GM18858 (cell line): ENCODE measurements at regions not wholly inside any gene's neighbourhood (a gene's known extent, or its start where the extent isn't known, plus 50 kb on each side); places are given as distances from the start of the nearest gene placed in this dataset.

ENCODE experiments used
- ATAC-seq: cut with Tn5 transposase; IDR thresholded peaks from one replicate; pipeline ENCODE4 v1.9.1; 2021; ENCODE audit not compliant: unreplicated experiment

DNA sequence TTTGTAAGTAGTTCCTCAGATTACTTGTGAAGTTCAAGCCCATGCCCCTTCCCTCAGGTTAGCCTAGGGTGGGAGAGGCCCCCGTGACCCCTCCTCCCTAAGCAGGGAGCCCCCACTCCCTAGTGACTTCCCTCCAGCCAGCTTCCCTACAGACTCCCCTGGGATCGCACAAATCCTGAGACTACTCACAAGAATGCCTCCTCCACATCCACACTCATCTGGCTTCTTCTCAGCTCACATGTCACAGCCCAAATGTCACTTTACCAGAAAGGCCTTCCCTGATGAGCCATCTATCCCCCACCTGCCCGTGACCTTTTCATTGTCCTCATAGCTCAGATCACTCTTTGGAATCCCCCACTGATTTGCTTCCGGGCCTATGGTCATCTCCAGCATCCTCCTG, 96.7 kb upstream of the ARAP3 start:
- no peak for ATAC-seq

DNA sequence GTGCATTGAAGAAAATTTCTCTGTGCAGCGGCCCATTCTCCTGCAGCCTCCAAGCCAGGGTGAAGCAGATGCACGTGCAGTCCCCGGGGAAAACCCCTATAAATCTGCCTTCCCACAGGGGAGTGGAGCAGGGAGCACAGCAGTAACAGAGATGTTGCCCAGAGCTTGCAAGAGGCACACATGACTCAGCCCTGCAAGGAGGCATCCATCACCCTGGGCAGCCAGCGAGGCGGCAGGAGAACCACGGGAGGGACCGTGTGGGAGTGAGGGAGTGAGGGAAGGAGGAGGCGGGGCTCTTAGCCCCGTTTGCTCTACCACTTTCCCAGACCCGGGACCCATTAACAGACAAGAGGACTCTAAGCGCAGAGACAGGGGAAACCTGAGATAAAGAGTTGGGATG, 96.2 kb upstream of the ARAP3 start:
- ATAC-seq: no peak

DNA sequence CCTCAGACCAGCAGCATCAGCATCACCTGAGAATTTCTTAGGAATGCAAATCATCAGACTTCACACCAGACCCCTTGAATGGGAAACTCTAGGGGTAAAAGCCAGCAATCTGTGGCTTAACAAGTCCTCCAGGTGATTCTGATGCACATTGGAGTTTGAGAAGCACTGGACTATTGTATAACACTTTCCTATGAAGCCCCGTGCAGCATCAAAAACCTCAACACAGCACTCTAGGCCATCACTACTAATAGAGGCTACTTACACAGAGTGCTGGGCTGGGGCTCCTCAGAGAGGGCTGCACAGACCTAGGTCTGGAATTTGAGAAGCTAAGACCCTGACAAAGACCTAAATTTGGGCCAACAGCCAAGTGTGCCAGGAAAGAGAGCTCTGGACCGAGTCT, 95.7 kb upstream of the ARAP3 start:
- ATAC-seq: no peak

DNA sequence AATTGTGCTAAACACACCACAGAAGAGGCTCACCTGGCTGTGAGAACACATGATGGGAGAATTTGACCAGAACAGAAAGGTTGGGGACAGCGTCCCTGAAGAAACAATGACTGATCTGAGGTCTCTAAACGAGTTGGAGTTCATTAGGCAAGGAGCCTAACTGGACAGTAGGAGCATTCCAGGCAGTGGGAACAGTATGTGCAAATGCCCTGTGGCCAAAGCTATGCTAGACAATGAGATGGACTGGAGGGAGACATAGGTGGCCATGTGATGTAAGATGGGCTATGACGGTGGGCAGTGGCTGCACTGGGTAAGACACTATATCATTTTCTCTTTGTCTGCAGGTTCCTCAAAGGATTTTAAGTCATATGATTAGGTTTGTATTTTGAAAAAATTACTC, 95.1 kb upstream of the ARAP3 start:
- ATAC-seq: no peak

DNA sequence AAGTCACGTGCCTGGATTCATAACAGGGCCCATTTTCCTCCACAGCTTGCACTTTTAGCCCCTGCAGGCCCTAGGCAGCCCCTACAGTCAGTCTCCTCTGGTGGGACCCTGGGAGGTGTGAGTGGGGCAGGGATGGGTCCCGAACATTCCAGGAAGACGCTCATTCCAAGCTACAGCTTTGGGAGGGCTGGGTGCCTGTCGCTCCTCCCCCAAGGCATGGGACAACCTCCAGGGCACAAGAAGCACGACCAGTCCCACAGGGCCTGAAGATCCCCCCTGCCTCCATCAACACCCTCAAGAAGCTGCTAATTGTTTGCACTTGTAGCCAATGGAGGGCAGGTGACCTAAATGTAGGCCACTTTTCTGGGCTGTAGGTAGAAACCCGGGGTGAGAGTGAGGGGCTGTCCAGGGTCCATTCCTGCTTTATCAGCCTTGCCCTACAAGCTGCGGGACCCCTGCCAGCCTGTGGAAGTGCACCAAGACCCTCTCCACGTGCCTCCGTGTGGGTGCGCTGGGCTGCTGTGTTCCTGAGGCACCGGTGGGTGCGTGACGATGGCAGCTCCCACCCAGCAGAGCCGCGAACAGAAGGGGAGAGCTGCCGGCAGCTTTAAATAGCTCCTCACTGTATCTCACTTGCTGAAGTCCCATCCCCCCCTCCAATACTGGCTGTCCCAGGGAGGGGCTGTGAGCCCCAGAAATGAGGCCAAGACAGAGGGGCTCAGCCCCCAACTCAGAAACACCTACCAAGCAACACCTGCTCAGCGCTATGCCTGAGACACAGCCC, 91.9 kb upstream of the ARAP3 start:
- ATAC-seq: no peak

DNA sequence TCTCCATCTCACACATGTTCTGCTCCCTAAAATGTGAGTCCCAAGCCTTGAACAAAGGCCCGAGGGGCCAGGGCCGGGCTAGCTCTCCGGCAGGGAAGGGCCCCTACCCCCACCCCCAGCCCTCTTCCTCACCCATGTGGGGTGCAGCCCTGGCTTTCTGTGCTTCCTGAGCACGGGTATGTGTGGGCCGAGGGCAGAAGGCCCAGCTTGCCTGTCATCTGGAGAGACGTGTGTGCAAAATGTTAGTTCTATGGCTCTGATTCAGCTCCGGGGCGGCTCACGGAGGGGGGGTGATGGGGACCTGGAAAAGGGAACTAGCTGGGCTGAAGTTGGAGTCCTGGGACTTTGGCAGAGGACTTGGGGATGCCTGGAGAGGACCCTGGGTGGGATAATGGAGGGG, 90.3 kb upstream of the ARAP3 start:
- no peak for ATAC-seq

DNA sequence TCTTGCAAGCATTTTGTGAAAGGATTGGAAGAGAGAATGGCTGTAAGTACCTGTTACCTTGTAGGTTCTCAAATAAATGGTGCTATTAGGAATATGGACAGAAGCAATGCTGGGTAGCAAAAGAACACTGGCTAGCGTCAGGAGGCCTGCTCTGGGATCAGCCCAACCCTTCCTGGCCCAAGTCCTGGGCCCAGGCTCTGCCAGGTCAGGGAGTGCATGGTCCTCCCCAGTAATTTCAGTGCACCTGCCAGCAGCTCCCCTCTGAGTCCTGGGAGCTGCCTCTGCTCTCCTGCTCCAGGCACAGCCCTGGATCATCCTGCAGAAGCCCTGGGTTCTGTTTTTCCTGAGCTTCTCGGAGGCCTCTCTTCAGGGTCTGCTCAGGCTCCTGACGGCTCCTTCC, 89.5 kb upstream of the ARAP3 start:
- ATAC-seq: no peak

DNA sequence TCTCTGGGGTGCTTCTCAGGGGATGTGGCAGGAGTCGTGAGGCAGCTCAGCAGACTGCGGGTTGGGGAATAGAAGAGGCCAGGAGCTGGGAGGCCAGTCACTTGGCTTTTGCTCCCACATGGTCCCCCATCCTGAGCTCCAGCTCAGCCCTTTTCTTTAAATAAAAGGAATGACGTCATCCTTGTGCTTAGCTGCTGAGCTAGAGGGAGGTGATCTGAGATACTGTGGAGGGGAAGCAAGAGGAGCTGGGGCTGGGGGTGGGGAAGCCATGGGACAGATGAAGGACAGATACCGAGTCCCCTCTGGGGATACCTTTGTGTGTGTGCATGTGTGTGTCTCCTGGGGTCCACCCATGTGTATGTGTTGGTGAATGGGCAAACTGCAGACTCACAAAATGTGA, 89.0 kb upstream of the ARAP3 start:
- ATAC-seq: no peak

DNA sequence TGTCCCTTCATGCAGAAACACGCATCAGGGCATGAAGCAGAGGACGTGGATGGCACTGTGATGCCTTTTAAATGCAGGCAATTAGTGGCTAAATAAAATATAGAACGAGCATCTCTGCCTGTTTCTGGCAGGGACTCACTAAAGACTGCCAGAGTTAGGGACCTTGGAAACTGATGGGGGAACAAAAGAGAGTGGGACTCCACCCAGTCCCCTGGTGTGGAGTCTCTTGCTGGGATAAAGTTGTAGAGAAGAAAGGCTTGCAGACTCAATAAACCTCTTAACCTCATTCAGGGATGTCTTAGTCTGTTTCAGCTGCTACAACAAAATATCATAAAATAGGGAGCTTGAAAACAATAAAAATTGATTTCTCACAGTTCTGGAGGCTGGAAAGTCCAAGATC, 87.6 kb upstream of the ARAP3 start:
- ATAC-seq: no peak

DNA sequence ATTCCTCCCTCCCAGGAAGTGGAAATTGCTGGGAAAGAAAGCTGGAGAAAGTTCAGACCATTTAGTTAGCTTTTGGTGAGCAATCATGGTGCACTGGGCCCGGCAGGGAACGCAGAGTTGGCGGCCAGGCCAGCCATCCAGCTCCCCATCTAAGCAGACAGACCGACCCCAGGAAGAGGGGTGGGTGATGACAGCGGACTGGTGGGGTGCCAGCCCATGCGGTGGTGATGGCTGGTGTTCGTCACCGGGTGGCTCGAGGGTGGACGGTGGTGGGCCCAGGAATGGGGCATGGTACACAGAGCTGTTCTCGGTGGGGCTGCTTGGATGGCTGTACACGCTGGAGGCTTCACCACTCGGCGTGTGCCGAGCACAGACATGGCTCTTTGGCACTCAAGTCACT, 85.6 kb upstream of the ARAP3 start:
- ATAC-seq: no peak

DNA sequence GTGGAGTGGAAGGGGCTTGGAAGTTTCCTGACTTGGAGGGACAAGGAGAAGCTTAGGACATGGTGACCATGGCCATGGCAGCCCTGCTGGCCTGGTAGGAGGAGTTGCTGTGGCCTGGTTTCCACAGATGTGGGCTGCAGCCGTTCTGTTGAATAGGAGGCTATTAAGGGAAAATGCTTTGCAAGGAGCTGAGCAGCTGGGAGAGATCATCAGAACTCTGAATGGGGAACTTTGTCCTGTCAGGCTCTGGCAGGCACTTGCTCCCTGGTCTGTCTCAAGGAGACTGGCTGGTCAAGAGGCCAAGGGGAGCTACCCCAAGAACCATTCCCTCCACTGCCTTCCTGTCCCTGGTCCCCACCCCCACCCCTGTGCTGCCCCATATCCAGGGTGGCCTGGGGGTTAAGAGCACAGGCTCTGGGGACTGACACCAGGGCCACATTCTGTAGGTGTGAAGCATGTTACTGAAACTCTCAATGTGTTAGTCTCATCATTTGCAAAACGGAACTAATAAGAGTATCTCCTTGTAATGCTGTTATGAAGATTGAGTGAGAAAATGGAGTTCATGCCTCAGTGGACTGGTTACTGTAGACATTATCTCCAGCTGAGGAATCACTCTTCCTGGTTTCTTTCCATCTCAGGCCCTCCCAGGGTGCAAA, 84.0 kb upstream of the ARAP3 start:
- no peak for ATAC-seq

DNA sequence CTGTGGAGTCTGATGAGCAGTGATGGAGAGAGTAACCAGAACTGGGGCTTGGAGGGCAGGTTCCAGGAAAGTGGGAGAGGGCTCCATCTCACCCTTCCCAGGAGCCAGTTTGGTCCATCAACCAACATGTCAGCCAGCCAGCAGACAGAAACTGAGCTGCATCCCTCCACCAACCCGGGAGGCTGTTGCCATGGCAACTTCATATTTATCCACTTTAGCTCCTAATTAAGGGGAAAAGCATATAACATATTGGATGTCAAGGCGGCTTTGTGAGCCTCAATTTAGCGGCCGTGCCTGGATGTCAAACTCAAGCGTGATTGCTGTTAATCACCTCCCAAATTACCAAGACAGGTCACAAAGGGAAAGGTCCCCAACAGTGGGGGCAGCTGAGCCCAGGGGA, 81.5 kb upstream of the ARAP3 start:
- ATAC-seq: no peak

DNA sequence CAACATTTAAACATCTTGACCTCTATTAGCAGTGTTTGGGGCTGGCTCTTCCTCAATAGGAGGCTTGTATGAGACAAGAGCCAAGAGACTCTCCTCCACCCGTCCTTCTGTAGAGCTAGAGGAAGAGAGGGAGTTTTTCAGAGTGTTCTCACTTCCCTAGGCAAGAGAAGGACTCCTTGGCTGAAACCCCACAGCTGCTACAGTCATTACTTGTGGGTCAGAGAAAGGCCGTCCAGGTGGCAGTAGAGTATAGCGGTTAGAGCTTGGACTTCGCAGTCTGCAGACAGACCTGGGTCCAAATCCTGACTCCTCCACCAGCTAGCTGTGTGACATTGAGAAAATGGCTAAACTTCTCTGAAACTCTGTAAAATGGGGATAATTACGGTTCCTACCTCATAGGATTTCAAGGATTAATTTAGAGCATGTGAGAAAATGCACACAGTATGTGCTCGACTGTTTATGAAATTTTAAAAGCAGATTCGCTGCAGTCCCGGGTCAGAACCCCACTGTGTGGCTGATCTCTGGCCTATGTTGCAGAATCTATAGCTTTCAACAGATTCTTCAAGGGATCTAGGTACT, 80.8 kb upstream of the ARAP3 start:
- ATAC-seq: no peak

DNA sequence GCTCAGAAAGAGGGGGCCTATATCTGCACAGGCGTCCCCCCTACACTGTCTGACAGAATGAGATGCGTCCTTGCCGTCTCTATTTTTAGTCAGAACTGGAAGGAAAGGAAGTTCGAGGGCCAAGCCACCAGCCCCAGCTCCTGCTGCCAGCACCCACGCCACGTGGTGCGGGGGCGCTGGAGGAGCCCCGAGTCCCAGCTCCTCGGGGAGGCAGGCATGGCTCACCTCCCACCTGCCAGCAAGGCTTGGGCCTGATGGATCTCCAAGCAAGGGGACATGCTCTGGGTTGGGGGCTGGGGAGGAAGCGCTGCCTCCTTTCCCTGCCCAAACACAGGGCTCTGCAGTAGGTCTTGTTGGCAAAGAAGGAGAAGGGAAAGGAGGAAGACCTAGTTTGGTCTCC, 80.3 kb upstream of the ARAP3 start:
- ATAC-seq: no peak

DNA sequence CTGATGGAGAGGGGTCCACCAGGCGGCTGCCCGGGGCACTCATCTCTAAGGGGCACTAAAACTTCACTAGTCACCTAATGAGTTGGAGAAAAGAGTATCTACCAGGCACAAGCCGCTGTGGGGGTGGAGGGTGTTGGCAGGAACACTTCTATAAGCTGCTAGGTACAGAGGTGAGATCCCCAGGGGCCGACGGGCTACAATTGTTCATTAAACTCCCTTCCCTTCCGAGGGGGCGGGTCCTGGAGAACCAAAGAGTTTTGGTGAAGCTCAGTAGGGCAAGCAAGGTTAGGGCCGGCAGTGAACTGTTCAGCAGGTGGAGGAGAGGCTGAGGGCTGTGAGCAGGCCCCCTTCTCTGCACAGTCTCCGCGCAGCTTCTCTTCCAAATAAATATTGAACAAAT, 78.7 kb upstream of the ARAP3 start:
- ATAC-seq: no peak

DNA sequence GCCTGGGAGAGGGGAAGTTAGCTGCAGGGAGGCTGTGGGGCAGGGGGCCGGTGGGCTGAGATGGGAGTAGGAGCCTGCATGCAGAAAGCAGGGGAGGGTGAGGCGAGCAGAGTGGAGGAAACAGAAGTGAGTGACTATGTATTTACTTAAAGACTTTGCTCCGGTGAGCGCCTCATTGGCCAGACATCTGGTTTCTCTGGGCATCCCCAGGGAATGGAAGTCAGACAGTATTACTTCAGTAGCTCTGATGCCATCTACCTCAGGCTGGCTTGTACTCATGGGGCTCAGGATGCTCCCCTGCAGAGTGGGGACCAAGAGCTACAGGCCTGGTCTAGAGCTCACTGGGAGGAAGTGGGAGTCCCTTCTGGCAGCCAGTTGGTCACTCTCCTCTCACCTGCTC, 78.2 kb upstream of the ARAP3 start:
- ATAC-seq: no peak

DNA sequence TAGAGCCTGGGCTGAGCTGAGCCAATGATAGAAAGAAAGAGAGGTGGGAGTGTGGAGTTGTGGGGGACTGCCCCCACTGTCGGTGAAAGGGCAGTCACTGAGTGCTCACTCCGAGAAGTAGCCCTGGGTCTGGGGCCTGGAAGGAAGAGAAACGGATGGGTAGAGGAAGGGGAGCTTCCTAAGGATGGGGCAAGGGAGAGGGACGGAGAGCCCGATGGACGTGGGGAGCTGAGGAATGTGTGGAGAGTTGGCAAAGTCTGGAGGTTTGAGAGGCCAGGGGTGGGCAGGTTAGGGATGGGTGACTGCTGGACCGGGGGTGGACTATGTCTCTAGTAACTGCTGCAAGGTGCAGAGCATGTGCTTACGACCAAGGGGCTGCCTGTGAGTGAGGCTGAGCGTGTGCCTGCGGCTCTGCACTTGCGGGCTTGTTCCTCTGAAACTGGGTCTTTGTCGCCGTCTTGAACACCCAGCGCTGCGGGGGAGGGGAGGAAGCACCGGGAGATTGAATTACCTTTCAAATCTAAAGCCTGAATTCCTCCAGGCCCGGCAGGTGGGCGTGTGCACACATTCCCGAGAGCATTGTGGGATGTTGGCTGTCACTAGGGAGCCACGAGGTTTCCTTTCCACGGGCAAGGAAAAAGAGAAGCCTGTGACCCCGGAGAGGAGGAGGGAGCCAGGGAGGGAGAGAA, 76.4 kb upstream of the ARAP3 start:
- ATAC-seq: no peak

DNA sequence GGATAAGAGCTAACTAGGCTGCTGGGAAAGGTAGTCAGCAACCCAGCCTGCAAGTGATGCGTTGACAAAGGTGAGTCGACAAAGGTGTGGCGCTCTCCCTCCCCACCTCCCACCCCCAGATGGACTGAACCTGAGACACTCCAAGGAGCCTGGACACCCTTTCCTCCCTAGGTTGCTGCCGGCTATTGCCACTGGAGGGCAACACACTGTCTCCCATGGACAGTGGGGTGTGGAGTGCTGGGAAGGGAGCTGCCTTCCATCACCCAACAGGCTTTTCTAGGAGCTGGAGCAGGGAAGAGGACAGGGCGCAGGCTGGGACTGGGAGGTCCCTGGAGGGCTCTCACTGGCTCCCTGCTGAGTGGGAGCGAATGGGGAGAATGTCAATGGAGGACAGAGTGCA, 75.4 kb upstream of the ARAP3 start:
- no peak for ATAC-seq

DNA sequence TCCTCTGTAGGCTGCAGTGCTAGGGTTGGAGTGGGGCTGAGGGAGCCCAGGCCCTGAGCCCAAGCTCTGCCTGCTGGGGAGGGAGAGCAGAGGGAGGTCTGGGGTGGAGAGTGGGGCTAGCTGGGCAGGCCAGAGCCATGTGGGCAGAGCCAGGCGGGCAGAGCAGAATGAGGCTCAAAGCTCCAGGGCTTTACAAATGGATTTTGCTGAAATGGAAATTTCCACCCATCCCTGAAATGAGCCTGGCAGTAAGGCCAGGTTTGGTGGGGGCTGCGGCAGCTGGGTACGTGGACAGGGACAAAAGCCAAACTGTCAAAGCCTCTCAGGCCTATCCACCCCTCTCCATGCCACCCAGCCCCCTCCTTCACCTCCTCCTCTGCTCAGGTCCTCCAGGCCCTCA, 74.2 kb upstream of the ARAP3 start:
- no peak for ATAC-seq

DNA sequence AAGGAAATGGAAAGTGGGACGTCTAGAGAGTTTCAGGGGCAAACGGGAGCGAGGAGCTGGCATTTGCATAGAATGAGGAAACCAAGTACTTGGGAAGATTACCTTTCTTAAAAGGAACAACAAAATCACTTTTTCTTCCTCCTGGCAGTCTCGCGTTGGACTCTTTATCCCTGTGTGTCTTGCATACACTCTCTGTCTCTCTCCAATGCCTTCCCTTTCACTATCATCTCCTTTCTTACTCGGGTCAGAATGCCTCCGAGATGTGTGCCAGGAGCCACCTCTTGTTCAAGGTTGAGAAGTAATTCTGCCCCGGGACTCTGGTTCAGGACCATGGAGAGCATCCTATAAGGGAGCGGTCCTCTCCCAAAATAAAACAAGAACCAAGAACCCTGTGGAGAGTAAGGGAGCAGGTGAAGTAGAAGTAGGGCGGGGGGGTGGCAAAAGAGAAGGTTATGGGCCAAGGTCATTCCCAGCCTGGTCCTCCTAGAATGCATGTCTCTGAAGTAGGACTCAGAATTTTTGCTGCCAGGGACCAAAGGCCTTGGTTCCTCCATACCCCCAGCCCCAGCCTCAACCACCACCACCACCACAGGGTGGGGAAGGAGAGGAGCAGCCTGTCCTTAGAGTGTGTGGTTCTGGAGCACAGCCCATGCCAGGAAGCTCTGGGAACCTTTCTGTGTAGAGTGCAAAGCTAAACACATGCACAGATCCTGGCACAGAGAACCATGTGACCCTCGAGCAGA, 72.1 kb upstream of the ARAP3 start:
- no peak for ATAC-seq
